Hepatocyte (in vitro differentiated cells): ENCODE measurements at regions not wholly inside any gene's neighbourhood (a gene's known extent, or its start where the extent isn't known, plus 50 kb on each side); places are given as distances from the start of the nearest gene placed in this dataset.

ENCODE experiments used
- EZH2 ChIP-seq: fragments of 200-600 bp; sonication (generic); IDR thresholded peaks from 2 replicates; pipeline ENCODE4 v1.6.1; 2016; ENCODE audit warnings: antibody characterized with exemption, mild to moderate bottlenecking, borderline replicate concordance
- EZH2phosphoT487 ChIP-seq: fragments of 200-600 bp; sonication (generic); IDR thresholded peaks from one replicate; pipeline ENCODE4 v1.6.1; 2018; ENCODE audit warnings: antibody characterized with exemption, mild to moderate bottlenecking, low read depth, moderate library complexity; ENCODE audit not compliant: unreplicated experiment, severe bottlenecking
- TF ChIP-seq, protein P1 (sequence below): fragments of 200-600 bp; sonication (generic); IDR thresholded peaks from 2 replicates; pipeline ENCODE4 v1.5.1; 2016; ENCODE audit warnings: antibody characterized with exemption, mild to moderate bottlenecking; ENCODE audit not compliant: poor library complexity

DNA sequence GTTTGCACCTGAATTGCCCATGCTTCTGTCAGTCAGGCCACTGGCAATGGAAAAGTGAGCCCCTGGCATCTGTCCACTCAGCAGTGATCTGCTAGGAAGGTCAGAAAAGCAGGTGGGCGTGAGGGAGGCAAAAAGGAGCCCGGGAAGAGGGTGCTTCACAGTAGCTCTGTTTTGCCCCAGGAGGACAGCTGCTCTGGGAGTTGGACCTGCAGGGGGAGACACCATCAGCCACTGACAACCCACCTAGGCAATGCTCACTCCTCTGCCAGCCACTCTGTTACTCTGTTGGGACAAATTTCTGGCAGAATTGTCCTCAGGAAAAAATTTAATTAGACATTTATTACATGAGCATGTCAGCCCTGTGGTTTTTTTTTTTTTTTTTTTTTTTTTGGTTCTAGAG, 146.4 kb downstream of the LRIG2 start:
- TF ChIP-seq, protein P1, sequence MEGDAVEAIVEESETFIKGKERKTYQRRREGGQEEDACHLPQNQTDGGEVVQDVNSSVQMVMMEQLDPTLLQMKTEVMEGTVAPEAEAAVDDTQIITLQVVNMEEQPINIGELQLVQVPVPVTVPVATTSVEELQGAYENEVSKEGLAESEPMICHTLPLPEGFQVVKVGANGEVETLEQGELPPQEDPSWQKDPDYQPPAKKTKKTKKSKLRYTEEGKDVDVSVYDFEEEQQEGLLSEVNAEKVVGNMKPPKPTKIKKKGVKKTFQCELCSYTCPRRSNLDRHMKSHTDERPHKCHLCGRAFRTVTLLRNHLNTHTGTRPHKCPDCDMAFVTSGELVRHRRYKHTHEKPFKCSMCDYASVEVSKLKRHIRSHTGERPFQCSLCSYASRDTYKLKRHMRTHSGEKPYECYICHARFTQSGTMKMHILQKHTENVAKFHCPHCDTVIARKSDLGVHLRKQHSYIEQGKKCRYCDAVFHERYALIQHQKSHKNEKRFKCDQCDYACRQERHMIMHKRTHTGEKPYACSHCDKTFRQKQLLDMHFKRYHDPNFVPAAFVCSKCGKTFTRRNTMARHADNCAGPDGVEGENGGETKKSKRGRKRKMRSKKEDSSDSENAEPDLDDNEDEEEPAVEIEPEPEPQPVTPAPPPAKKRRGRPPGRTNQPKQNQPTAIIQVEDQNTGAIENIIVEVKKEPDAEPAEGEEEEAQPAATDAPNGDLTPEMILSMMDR, result no peak
- TF ChIP-seq EZH2phosphoT487, result no peak
- no peak for TF ChIP-seq EZH2
